ENCODE measurements at regions not wholly inside any gene's neighbourhood (a gene's known extent, or its start where the extent isn't known, plus 50 kb on each side); places are given as distances from the start of the nearest gene placed in this dataset.

GRCh38 chr13:44221657-44222056 is 152.0 kb upstream of the SERP2 start (continued):
- TF ChIP-seq E2F8 (IDR thresholded peaks at IDR 0.05; ENCODE audit: low read depth, partially characterized antibody), result no peak

- Histone ChIP-seq H3K4me3 (no peak overlapping the region), H3K79me2 (ENCODE audit: control insufficient read depth, insufficient read depth, low read length) (no peaks in the 10 kb centered on the region), H3K4me1 (ENCODE audit: control insufficient read depth, insufficient read depth, low read length) (no peaks in the 10 kb centered on the region), H4K20me1 (ENCODE audit: control insufficient read depth, insufficient read depth) (no peaks in the 10 kb centered on the region), H3K9me3 (replicated peaks; ENCODE audit: control insufficient read depth, insufficient read depth, low read length) (no peaks in the 10 kb centered on the region), H3K4me2 (ENCODE audit: control insufficient read depth, insufficient read depth) (no peak overlapping the region), H2AFZ (ENCODE audit: control insufficient read depth, low read depth, low read length) (no peak overlapping the region), H3K27ac (ENCODE audit: control insufficient read depth, insufficient read depth) (no peak overlapping the region), H3K9ac (ENCODE audit: control insufficient read depth, insufficient read depth, low read length) (no peak overlapping the region), H3K27me3 (replicated peaks in 1 of 2; ENCODE audit: control insufficient read depth in 2 of 2, insufficient read depth in 2 of 2, low read length in 1 of 2) (peaks cover 0 to 5% of the 10 kb centered on the region in 2 experiments; a peak in 3 of 4 replicates), H3K36me3 (ENCODE audit: control insufficient read depth in 2 of 2, insufficient read depth in 2 of 2, low read length in 1 of 2) (no peaks in the 10 kb centered on the region)
- CTCF ChIA-PET, result no interaction called here
- POLR2A ChIA-PET, result no interaction called here
- intact Hi-C loops (cut with micrococcal nuclease; ENCODE audit: unreplicated experiment) (no loop called here), in situ Hi-C loops (cut with MboI) (no loop called here)
- no TSS peak for BruUV-seq (replicated peaks)
- 0% methylated on average over 2 of the region's 2 CpGs for WGBS (ENCODE audit: insufficient coverage, insufficient replicate concordance, low lambda C conversion rate, missing lambda C conversion rate)
- DNase-seq (ENCODE audit: low read depth, low spot score), result no peak
- RAD21 ChIA-PET (ENCODE audit: unreplicated experiment), result no interaction called here
- SMC1A ChIA-PET (ENCODE audit: uncharacterized antibody, unreplicated experiment), result interaction anchor here (1.2 kb wide), 1 partner anchor 10 kb away, joined by 5 read pairs; no protein-coding TSS in a partner anchor
- no peak for FAIRE-seq
- ATAC-seq, result no peak
- no peak for TF ChIP-seq E2F4 (IDR thresholded peaks at IDR 0.05; ENCODE audit: low read depth, low read length)
These were observed 149.7 kb upstream of the SERP2 start for GRCh38 chr13:44223770-44224444.

Data from GM12878 (cell line).